ENCODE measurements at regions not wholly inside any gene's neighbourhood (a gene's known extent, or its start where the extent isn't known, plus 50 kb on each side); places are given as distances from the start of the nearest gene placed in this dataset.

GRCh38 chr9:107681988-107682387 lies 192.4 kb upstream of the KLF4 start:
- Histone ChIP-seq H3K27me3 (ENCODE audit: insufficient read depth, poor library complexity, severe bottlenecking) (no peaks in the 10 kb centered on the region), H3K27ac (ENCODE audit: poor library complexity, severe bottlenecking) (no peak overlapping the region), H3K4me1 (ENCODE audit: insufficient read depth, poor library complexity, severe bottlenecking) (no peaks in the 10 kb centered on the region), H3K4me3 (ENCODE audit: severe bottlenecking) (no peak overlapping the region), H3K36me3 (ENCODE audit: low read depth) (no peaks in the 10 kb centered on the region), H3K9me3 (ENCODE audit: severe bottlenecking) (no peaks in the 10 kb centered on the region)
- no peak for DNase-seq (ENCODE audit: low spot score)
- ATAC-seq (ENCODE audit: low read depth) = no peak
- no peak for TF ChIP-seq CTCF (IDR thresholded peaks at IDR 0.05; ENCODE audit: poor library complexity, severe bottlenecking)

- no peak for TF ChIP-seq CTCF (IDR thresholded peaks at IDR 0.05; ENCODE audit: poor library complexity, severe bottlenecking)
- ATAC-seq (ENCODE audit: low read depth) (no peak), DNase-seq (ENCODE audit: low spot score) (no peak)
- H3K27me3 ChIP-seq (ENCODE audit: insufficient read depth, poor library complexity, severe bottlenecking) = no peaks in the 10 kb centered on the region
- H3K4me1 ChIP-seq (ENCODE audit: insufficient read depth, poor library complexity, severe bottlenecking) = no peaks in the 10 kb centered on the region
- H3K36me3 ChIP-seq (ENCODE audit: low read depth) = no peaks in the 10 kb centered on the region
- no peak overlapping the region for H3K27ac ChIP-seq (ENCODE audit: poor library complexity, severe bottlenecking)
- no peak overlapping the region for H3K4me3 ChIP-seq (ENCODE audit: severe bottlenecking)
- no peaks in the 10 kb centered on the region for H3K9me3 ChIP-seq (ENCODE audit: severe bottlenecking)
Observed at GRCh38 chr9:107675351-107676259, 186.0 kb upstream of the KLF4 start.

GRCh38 chr9:107674721-107675277 lies 185.2 kb upstream of the KLF4 start:
- Histone ChIP-seq H3K27me3 (ENCODE audit: insufficient read depth, poor library complexity, severe bottlenecking) (no peaks in the 10 kb centered on the region), H3K36me3 (ENCODE audit: low read depth) (no peaks in the 10 kb centered on the region), H3K4me3 (ENCODE audit: severe bottlenecking) (no peak overlapping the region), H3K9me3 (ENCODE audit: severe bottlenecking) (no peaks in the 10 kb centered on the region), H3K27ac (ENCODE audit: poor library complexity, severe bottlenecking) (no peak overlapping the region), H3K4me1 (ENCODE audit: insufficient read depth, poor library complexity, severe bottlenecking) (no peaks in the 10 kb centered on the region)
- ATAC-seq (ENCODE audit: low read depth) (no peak), DNase-seq (ENCODE audit: low spot score) (no peak)
- no peak for TF ChIP-seq CTCF (IDR thresholded peaks at IDR 0.05; ENCODE audit: poor library complexity, severe bottlenecking)

GRCh38 chr9:107673861-107674720 lies 184.5 kb upstream of the KLF4 start:
- Histone ChIP-seq H3K4me3 (ENCODE audit: severe bottlenecking) (no peak overlapping the region), H3K4me1 (ENCODE audit: insufficient read depth, poor library complexity, severe bottlenecking) (no peaks in the 10 kb centered on the region), H3K36me3 (ENCODE audit: low read depth) (no peaks in the 10 kb centered on the region), H3K27me3 (ENCODE audit: insufficient read depth, poor library complexity, severe bottlenecking) (no peaks in the 10 kb centered on the region), H3K9me3 (ENCODE audit: severe bottlenecking) (no peaks in the 10 kb centered on the region), H3K27ac (ENCODE audit: poor library complexity, severe bottlenecking) (no peak overlapping the region)
- DNase-seq (ENCODE audit: low spot score) = no peak
- TF ChIP-seq CTCF (IDR thresholded peaks at IDR 0.05; ENCODE audit: poor library complexity, severe bottlenecking) = no peak
- ATAC-seq (ENCODE audit: low read depth) = no peak

All from RWPE2 (cell line).